CD4-positive, alpha-beta T cell (primary cell): ENCODE measurements at regions not wholly inside any gene's neighbourhood (a gene's known extent, or its start where the extent isn't known, plus 50 kb on each side); places are given as distances from the start of the nearest gene placed in this dataset.

Source experiments
- ATAC-seq: fragments of 200-7000 bp; cut with Tn5 transposase; one replicate; pipeline ENCODE4 v1.10.0; 2022; ENCODE audit warnings: mild to moderate bottlenecking; ENCODE audit not compliant: poor library complexity
- CTCF ChIA-PET: fragments of 350-600 bp; sonication (Branson Sonifier 250); formaldehyde crosslinking; loops from one replicate; lab custom pipeline; 2021; ENCODE audit warnings: antibody characterized with exemption, inconsistent platforms; lab: Charles Lee
- POLR2A ChIA-PET: fragments of 350-600 bp; sonication (Branson Sonifier 250); formaldehyde crosslinking; loops from one replicate; lab custom pipeline; 2021; ENCODE audit warnings: antibody characterized with exemption, inconsistent platforms; lab: Charles Lee
- DNase-seq, 14 experiments: peaks; one replicate each; pipeline ENCODE4 v3.0.0-alpha.2; 2013 to 2020; ENCODE audit warnings: mixed read lengths in 2 of 14
- H3K27ac ChIP-seq, 2 donors: one replicate each; pipeline versions ENCODE4 v1.5.1 to v1.7.0; 2013; ENCODE audit warnings: low read length in 2 of 2, low read depth in 1 of 2, mild to moderate bottlenecking in 1 of 2
- H3K27me3 ChIP-seq, 2 experiments: 1 replicate in 1 of 2; 2 replicates in 1 of 2; pipeline versions ENCODE4 v1.6.1 to v1.7.0; 2013; ENCODE audit warnings: low read length in 2 of 2, control low read depth in 1 of 2, mild to moderate bottlenecking in 1 of 2, moderate library complexity in 1 of 2; ENCODE audit not compliant: insufficient read depth in 2 of 2, control insufficient read depth in 1 of 2
- H3K36me3 ChIP-seq: one replicate; pipeline ENCODE4 v1.6.1; 2013; ENCODE audit warnings: low read length, control low read depth; ENCODE audit not compliant: insufficient read depth
- H3K4me1 ChIP-seq: one replicate; pipeline ENCODE4 v1.6.1; 2013; ENCODE audit warnings: low read length, control low read depth; ENCODE audit not compliant: insufficient read depth
- H3K4me3 ChIP-seq: one replicate; pipeline ENCODE4 v1.5.1; 2013; ENCODE audit warnings: mild to moderate bottlenecking, low read length, moderate library complexity
- H3K9me3 ChIP-seq, 2 experiments: 1 replicate in 1 of 2; 2 replicates in 1 of 2; pipeline versions ENCODE4 v1.6.1 to v1.7.0; 2013; ENCODE audit warnings: low read length in 2 of 2, mild to moderate bottlenecking in 2 of 2, control low read depth in 1 of 2, moderate library complexity in 1 of 2; ENCODE audit not compliant: control insufficient read depth in 1 of 2, insufficient read depth in 1 of 2
- H3K27ac Mint-ChIP-seq: one replicate; pipeline ENCODE4 v1.8.0; 2020; ENCODE audit warnings: mixed read lengths
- H3K27me3 Mint-ChIP-seq: one replicate; pipeline ENCODE4 v1.8.0; 2021; ENCODE audit warnings: mixed read lengths
- H3K36me3 Mint-ChIP-seq: one replicate; pipeline ENCODE4 v1.8.0; 2021; ENCODE audit warnings: low read depth, mixed read lengths
- H3K4me1 Mint-ChIP-seq: one replicate; pipeline ENCODE4 v1.8.0; 2021; ENCODE audit warnings: low read depth, mixed read lengths
- H3K4me3 Mint-ChIP-seq: one replicate; pipeline ENCODE4 v1.8.0; 2020; ENCODE audit warnings: mild to moderate bottlenecking, mixed read lengths
- H3K9me3 Mint-ChIP-seq: one replicate; pipeline ENCODE4 v1.8.0; 2020; ENCODE audit warnings: mixed read lengths
- CTCF ChIP-seq: fragments of 200-600 bp; IDR thresholded peaks from one replicate; pipeline ENCODE4 v1.8.0; 2022; ENCODE audit warnings: antibody characterized with exemption, mild to moderate bottlenecking
- intact Hi-C, 2 experiments: fragments of 100-400 bp; cut with DNase I in 1 of 2; cut with micrococcal nuclease in 1 of 2; formaldehyde crosslinking; loops; one replicate each; pipeline versions ENCODE4 v1.15.1 to v1.9.0; 2023 to 2025; cut with DNase I, micrococcal nuclease

- peaks cover 29% of the 10 kb centered on the region for H3K4me1 ChIP-seq
- H3K4me1 Mint-ChIP-seq, result peaks cover 51% of the 10 kb centered on the region
- no peaks in the 10 kb centered on the region for H3K27me3 Mint-ChIP-seq
- no peak overlapping the region for H3K27ac ChIP-seq
- ChIA-PET CTCF (no interaction called here), POLR2A (interaction anchor here (1.3 kb wide), 1 partner anchor 242 kb away, joined by 4 read pairs; the partner anchor contains the start of gene ZNF438)
- peak overlapping the region; percentile 47 for H3K27ac Mint-ChIP-seq
- DNase-seq (peak in 1 of 14 experiments; percentile 41), ATAC-seq (no peak)
- no peaks in the 10 kb centered on the region for H3K27me3 ChIP-seq
- no peak overlapping the region for H3K4me3 ChIP-seq
- intact Hi-C loops, result loop anchor here in 1 of 2 experiments (5.0 kb wide), 1 partner anchor 532 kb away; no protein-coding TSS in a partner anchor
- TF ChIP-seq CTCF, result no peak
- no peaks in the 10 kb centered on the region for H3K9me3 Mint-ChIP-seq
- no peaks in the 10 kb centered on the region for H3K9me3 ChIP-seq
- no peaks in the 10 kb centered on the region for H3K36me3 ChIP-seq
- peak overlapping the region; percentile 12 for H3K4me3 Mint-ChIP-seq
- no peaks in the 10 kb centered on the region for H3K36me3 Mint-ChIP-seq
Measured at GRCh38 chr10:30789806-30790205, 160.3 kb upstream of the LYZL2 start.

- Histone ChIP-seq H3K27me3 (no peaks in the 10 kb centered on the region), H3K4me3 (no peak overlapping the region), H3K9me3 (no peaks in the 10 kb centered on the region), H3K4me1 (peaks cover 35% of the 10 kb centered on the region), H3K36me3 (no peaks in the 10 kb centered on the region), H3K27ac (no peak overlapping the region)
- no peak for TF ChIP-seq CTCF
- ChIA-PET CTCF (no interaction called here), POLR2A (interaction anchor here (1.6 kb wide), 1 partner anchor 531 kb away, joined by 3 read pairs; the partner anchor contains the start of gene ZEB1)
- intact Hi-C loops, result loop anchor here in 1 of 2 experiments (5.0 kb wide), 1 partner anchor 534 kb away; no protein-coding TSS in a partner anchor
- Mint-ChIP-seq H3K4me3 (no peak overlapping the region), H3K36me3 (no peaks in the 10 kb centered on the region), H3K27me3 (no peaks in the 10 kb centered on the region), H3K4me1 (peaks cover 57% of the 10 kb centered on the region), H3K9me3 (no peaks in the 10 kb centered on the region), H3K27ac (no peak overlapping the region)
- DNase-seq, result no peak
- no peak for ATAC-seq
Measured at GRCh38 chr10:30788307-30788706, 158.8 kb upstream of the LYZL2 start.

GRCh38 chr10:30786906-30787305, 157.4 kb upstream of the LYZL2 start:
- no peak overlapping the region for H3K27ac Mint-ChIP-seq
- no peak overlapping the region for H3K4me3 Mint-ChIP-seq
- intact Hi-C loops, result loop anchor here (2.0 to 5.0 kb wide), 2 partner anchors 294 to 535 kb away; no protein-coding TSS in a partner anchor
- H3K27ac ChIP-seq, result no peak overlapping the region
- H3K27me3 Mint-ChIP-seq, result no peaks in the 10 kb centered on the region
- no peak for DNase-seq
- no peaks in the 10 kb centered on the region for H3K9me3 Mint-ChIP-seq
- ChIA-PET CTCF (interaction anchor here (1.4 kb wide), 1 partner anchor 983 kb away, joined by 4 read pairs; no protein-coding TSS in a partner anchor), POLR2A (interaction anchor here (0.7 kb wide), 1 partner anchor 848 kb away, joined by 3 read pairs; no protein-coding TSS in a partner anchor)
- no peak overlapping the region for H3K4me3 ChIP-seq
- H3K4me1 Mint-ChIP-seq, result peaks cover 47% of the 10 kb centered on the region
- no peak for ATAC-seq
- H3K36me3 Mint-ChIP-seq, result no peaks in the 10 kb centered on the region
- no peaks in the 10 kb centered on the region for H3K27me3 ChIP-seq
- TF ChIP-seq CTCF, result no peak
- H3K36me3 ChIP-seq, result no peaks in the 10 kb centered on the region
- H3K4me1 ChIP-seq, result peaks cover 29% of the 10 kb centered on the region
- H3K9me3 ChIP-seq, result no peaks in the 10 kb centered on the region
